ENCODE measurements at regions not wholly inside any gene's neighbourhood (a gene's known extent, or its start where the extent isn't known, plus 50 kb on each side); places are given as distances from the start of the nearest gene placed in this dataset.

DNA sequence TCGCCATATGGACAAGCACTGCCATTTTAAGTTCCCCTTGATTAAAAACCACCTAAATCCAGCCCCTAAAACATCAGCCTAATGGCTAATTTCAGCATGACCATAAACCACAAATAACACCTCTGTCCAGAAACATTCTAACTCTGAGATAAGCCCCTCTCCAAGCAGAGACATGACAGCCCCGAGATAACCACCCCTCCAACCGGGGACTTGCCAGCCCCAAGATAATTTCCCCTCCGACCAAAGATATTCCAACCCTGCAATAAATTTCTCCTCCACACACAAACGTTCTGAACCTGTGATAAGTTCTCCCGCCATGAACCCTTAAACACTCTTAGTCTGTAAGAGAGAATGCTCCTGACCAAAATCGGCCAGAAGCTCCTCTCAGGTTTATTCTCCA is 586.8 kb downstream of the EDEM1 start:
- TF ChIP-seq NFE2L2 (conservative IDR thresholded peaks at IDR 0.05; ENCODE audit: low read length) (no peak), CTCF (IDR thresholded peaks at IDR 0.05) (no peak)

All from A549 (cell line).